Uterus (tissue), 2 donors: ENCODE measurements at regions not wholly inside any gene's neighbourhood (a gene's known extent, or its start where the extent isn't known, plus 50 kb on each side); places are given as distances from the start of the nearest gene placed in this dataset.

Source experiments
- CTCF ChIP-seq, 4 experiments: fragments of 200-600 bp in 2 of 4; fragments of 450-650 bp in 2 of 4; sonication (generic) in 2 of 4; IDR thresholded peaks; one replicate each; pipeline ENCODE4 v1.5.1; 2016 to 2019; ENCODE audit warnings: antibody characterized with exemption in 4 of 4, mild to moderate bottlenecking in 2 of 4, moderate library complexity in 1 of 4
- POLR2A ChIP-seq, 2 donors: fragments of 450-650 bp; IDR thresholded peaks; one replicate each; pipeline ENCODE4 v1.6.1; 2016; ENCODE audit warnings: antibody characterized with exemption in 2 of 2, mild to moderate bottlenecking in 1 of 2, moderate library complexity in 1 of 2

- TF ChIP-seq CTCF (IDR thresholded peaks at IDR 0.05) (no peak), POLR2A (IDR thresholded peaks at IDR 0.05) (no peak)
These were observed 552.6 kb downstream of the MRPL39 start for GRCh38 chr21:25054689-25055088.
